Fibroblast of upper back skin (primary cell): ENCODE measurements at regions not wholly inside any gene's neighbourhood (a gene's known extent, or its start where the extent isn't known, plus 50 kb on each side); places are given as distances from the start of the nearest gene placed in this dataset.

Experiments used
- DNase-seq: peaks from one replicate; pipeline ENCODE4 v3.0.0-alpha.2; 2013

DNA sequence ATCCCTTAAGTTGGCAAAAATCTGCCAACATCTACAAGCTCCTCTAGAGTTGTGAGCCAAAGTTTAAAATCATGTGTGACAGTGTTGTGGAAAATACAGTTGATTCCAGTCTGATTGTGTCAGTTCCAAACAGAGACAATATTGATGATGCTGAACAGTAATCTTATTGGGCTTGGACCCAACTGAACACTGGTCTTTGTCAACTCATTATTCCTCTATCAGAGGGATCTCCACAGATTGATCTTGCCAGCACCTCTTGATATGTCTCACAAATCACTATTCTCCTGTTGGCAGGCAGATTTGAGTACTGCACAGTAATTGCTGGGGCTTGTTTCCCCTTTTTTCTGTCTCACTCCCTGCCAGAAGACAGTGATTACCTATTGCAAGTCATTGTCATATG, 326.6 kb upstream of the DPH6 start:
- DNase-seq = no peak

DNA sequence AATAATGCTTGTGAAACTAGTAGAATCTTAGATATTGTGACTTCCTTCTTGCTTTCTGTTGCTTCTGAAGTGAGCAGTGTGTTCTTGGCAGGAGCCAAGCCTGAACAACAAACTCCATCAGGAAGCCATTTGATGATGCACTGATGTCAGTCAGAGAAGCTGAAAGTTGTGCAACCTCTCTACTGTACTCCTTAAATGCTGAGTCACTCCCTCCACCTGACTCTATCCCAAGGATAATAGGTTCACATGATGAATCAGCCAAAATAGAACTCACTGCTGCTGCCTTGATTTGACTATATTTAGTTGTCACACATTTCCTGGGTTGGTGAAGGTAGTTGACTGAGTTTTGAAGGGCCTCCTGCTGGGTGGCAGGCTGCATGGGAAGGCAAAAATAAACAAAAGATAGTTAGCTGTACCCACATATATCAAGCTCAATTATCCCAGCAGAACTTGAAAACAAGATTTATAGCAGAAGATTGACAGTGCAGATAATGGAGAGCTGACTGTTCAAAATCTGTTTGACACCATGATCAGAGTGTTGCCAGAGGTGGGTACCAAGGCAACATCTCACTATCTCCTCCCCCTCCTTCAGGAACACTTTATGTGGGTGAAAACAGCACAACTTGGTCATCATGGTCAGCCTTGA, 328.4 kb upstream of the DPH6 start:
- DNase-seq = peak; percentile 90

DNA sequence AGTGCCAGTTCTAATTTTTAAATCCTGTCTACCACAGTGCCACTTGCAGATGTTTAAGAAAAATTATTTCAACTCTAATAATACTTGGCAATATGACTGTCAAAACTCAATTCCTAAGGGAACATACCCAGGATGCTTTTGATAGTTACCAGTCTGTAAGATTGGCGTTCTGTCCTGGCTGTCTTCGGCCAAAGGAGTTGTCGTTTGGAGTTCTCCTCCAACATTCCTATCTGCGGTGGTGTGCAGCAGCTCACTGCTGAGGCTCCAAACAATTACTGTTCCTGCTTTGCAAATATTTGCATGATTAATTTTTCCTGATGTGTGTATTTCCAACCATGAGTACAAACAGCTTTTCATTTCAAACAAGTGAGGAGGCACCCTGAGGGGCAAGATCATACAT, 330.8 kb upstream of the DPH6 start:
- no peak for DNase-seq

DNA sequence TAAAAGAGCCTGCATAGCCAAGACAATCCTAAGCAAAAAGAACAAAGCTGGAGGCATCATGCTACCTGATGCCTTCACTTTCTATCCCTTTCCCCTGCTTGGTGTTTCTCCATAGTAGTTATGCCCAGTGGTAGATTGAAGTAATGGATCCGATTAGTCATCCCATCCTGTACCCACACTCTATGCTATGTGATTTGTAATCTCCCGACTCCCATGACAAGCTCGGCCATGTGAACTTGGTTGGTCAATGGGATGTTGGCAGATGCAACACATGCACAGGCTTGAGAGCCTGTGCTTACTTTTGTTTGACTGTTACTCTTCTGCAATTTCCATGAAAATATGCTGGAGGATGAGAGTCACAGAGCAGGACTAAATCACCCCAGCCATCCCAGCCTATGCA, 334.9 kb upstream of the DPH6 start:
- no peak for DNase-seq

DNA sequence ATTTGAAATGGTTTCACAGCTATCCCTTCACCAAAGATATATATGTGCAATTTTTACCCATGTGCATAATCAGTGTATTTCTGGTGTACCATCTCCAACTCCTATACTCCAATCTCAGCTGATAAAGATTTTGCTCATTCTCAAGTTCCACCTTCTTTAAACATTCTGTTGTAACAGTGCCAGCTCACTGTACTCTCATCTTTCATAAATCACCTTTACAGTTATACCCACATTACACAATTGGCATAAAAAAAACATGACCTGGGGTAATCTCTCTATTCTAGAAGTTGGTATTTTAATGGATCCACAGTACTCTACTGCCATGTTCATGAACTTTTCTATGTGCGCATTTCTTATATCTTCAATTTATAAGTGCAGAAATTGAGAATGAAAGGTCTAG, 339.9 kb upstream of the DPH6 start:
- no peak for DNase-seq

DNA sequence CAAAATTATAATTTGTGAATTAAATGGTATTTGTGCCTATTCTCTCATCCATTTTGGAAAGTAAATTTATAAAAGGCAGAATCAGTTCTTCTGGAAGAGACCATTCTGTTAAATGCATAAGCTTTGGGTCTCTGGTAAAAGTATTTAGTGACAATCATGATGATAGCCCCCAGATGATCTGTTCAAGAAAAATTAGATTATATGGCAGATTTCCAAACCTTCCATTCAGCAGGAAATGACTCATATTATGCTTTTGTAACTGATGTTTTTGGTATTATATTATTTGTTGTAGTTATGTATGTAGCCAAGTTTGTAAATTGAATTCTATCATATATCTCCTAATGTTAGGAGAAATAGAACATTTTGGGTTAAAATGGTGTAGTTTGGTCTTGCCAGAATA, 340.8 kb upstream of the DPH6 start:
- DNase-seq = peak; percentile 51

DNA sequence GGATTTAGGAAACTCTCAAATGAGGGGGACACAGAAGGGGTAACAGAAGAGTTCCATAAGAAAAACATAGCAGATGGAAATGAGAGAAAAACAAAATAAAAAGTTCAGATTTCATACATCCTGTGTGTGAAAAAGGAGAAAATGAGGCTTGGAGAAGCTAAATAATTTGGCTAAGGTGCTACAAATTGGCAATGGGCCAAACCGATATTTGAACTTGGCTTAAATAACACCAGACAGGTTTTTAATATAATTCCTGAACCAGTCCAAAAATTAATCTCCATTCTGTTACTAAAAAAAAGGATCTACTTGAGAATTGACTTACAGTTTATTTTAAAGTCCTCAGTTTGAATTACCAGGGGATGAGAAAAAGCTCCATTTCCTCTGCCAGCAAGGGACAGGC, 342.9 kb upstream of the DPH6 start:
- no peak for DNase-seq

DNA sequence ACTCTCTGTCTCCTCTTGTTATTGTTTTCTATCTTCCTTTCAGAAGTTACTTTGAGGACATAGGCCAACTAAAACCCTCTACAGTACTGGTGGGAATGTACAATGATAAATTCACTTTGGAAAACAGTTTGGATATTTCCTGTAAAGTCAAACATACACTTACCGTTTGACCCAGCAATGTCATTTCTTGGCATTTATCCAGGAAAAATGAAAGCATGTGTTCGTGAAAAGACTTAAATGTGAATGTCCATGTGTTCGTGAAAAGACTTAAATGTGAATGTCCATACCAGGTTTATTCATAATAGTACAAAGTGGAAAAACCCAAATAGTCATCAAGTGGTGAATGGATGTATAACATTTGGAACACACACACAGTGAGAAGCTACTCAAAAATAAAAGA, 361.5 kb upstream of the DPH6 start:
- DNase-seq = peak; percentile 10

DNA sequence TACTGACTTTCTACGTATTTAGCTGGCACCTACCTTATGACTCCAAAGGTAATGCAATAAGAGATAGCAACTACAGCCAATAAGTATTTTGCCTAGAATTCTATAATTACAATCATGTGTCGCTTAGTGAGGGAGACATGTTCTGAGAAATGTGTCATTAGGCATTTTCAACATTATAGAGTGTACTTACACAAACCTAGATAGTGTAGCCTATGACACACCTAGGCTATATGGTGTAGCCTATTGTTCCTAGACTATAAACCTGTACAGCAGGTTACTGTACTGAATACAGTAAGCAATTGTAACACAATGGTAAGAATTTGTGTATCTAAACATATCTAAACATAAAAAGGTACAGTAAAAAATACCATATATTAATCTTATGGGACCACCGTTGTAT, 363.4 kb upstream of the DPH6 start:
- no peak for DNase-seq

DNA sequence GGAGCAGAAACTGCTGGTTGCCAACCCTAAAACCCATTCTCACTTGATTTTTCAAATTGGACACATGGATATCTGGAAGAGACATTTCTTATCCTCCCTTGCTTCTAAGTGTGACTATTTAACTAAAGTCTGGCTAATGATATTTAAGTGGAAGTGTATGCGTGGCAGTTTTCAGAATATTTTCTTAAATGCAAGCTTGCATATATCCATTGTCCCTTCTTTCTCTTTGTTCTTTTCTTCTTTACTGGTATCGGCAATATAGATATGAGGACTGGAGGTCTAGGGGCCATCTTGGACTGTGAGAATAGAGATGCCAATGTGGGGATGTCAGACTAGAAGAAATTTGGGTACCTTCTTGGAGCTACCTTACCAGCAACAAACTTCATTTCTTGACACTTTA, 364.3 kb upstream of the DPH6 start:
- DNase-seq = no peak

DNA sequence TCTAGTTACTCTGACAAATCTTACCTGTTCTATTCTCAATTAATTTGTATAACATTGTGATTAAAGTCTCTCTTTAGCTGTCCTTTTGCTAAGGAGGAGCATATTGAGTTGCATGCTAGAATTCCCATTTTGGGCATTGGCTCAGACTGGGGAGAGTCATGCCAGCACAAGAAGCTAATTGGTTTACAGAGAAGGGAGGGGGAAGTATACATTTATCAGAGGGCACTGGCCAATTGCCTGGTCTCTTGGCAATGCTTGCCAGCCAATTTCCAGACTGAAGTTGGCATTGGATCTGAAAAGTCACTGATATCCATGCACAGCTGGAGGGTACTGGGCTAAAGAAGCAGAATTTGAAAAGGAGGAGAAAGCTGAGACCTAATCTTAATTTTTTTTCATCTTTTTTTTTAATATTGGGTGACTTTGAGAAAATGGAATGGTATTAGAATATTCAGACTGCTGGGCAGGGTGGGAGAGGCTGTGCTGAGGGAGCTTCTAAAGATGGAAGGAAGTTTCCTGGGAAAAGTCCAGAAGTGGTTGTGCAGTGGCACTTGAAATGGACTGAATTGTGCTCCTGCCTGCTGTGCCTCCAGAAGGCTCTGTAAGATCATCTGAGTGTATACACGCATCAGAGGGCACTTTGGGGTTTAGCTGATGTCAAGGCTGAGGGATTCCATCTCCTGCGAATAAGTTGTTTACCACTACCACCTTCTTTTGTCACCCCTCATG, 365.2 kb upstream of the DPH6 start:
- DNase-seq = no peak

DNA sequence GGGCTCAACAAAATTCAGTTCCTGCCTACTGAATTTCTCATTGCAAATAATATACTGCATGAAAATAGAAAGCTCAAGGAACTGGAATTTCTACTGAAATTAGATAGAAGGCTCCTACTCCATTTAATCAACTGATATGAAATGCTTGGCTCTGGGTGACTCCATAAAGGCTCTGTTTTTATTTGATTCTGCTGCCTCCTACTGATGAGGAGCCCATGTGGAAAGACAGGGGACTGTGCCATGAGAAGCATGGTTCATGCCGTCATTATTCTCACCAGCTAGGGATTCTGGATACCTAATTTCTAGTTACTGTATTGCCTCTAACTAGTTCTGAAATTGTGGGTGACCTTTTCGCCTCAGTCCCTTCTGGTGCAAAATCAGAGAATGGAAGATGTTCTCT, 366.2 kb upstream of the DPH6 start:
- peak; percentile 15 for DNase-seq

DNA sequence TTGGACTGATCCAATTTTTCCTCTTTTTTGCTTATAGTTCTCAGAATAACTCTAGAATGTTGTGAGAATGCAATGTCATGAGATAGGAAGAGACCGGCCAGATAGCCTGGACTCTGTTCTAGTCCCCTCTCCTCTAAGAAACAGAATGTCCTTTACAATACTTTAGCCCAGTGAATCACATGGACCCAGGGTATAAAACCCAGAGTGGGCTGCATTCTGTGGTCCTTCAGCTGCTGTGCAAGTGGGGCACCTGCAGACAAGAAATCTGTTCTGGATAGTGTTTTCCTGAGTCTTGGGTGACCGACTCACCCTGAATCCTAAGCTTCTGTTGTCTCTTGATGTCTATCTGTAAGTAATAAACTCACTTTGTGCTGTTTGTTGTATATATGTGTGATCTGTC, 368.6 kb upstream of the DPH6 start:
- no peak for DNase-seq

DNA sequence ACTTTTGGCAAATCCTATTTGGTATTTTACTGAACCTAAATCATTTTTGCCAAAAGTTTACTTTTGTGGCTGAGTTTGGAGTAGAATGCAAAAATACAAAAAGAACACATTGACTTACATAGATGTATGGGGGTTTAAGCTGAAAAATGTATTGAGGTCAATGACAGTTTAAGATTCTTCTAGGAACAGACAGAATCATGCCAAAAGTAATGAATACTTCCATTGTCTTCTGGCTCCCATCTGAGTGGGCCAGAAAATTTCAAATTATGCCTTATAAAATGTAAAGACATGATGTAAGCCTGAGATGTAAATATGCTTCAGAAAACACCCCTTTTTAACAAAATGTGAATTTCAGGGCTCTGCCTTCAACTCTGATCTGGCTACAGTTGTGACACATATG, 375.1 kb upstream of the DPH6 start:
- DNase-seq = no peak

DNA sequence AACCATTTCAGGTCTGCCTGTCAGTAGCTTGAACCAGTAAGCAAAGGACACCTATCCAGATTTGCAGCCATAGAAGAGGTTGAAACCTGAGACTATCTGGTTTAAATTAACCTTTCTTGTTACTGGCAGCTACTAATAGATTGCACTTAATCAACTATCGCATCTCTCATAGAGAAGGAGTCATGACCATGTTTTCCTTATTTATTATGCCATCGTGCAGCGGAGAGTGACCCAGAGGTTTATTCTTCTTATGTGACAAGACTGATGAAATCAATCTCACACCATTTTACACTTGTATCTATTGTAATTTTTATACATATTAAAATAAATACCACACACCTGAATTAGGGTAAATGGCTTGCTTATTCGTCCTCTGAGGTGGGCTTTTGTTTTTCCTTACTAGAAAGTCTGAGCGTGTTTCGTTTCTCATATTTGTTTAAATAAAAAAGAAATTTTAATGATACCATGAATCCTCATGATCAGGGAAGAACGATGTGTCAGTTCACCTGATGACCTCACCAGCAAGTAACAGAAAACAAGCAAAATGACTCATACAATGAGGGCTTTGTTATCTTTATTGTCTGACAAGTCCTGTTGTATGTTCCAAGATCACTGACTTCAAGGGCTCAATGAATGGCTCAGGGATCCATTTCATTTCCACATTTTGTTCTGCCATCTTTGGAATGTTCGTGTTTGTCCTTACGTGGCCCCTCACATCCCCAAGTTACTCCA, 379.5 kb upstream of the DPH6 start:
- DNase-seq = no peak

DNA sequence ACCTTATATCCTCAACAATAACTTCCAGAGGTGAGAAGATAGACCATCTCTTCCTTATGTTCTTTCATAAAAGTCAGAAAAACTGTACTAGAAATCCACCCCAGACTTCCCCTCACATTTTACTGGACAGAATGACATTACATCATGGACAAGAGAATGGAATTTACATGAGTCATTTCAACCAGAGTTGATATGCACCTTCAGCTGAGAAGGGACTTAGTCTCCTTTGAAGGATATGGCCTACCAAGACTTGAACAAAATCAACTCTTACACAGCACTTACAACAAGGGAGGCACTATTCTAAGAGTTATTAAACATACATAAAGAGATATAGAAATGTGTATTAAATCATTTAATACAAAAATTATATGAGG, 380.0 kb upstream of the DPH6 start:
- peak; percentile 26 for DNase-seq

DNA sequence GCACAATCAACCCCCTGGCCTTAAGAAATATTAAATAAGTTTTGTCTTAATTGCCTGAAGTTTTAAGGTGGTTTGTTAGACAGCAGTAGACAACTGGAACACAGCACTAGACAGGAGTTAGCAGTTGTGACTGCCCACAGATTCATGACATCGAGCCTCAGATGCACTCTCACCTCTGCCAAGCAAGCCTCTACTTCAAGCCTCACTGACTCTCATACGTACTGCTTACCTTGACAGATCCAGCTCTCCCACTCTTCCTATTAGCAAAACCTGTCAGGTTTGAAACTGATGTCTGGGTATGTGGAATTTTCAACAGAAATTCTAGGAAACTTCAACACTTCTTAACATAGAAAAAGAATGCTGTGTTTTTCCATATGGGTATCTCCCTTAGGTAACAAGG, 382.9 kb upstream of the DPH6 start:
- no peak for DNase-seq

DNA sequence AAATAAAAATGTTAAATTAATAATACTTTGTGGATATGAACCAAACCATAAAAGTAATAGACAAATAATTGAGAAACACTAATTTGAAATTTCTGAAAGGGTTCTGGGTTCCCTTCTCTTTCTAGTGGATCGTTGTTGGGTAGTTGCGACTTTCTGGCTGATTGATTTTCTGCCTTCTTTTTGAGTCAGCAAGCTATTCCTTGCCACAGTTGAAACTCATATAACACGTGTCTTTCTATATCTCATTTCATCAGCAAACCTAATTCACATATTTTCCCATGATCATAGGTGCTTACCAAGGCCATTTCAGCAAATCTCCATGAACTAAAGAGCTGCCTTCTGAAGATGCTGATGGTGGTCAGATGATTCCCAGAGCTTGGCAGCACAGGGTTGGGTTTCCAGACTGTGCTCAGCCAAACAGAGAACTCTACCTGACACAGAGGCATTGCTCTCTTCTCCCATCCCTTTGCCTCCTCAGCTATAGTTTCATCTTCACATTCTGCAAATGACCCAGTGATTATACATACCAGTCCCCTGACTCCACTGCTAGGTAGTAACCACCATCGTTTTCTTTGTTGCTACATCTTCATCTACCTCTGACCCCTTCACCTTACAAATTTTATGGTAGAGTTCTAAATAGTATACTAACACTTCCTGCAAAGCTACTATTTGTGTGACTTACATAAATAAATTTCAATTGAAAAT, 383.9 kb upstream of the DPH6 start:
- no peak for DNase-seq

DNA sequence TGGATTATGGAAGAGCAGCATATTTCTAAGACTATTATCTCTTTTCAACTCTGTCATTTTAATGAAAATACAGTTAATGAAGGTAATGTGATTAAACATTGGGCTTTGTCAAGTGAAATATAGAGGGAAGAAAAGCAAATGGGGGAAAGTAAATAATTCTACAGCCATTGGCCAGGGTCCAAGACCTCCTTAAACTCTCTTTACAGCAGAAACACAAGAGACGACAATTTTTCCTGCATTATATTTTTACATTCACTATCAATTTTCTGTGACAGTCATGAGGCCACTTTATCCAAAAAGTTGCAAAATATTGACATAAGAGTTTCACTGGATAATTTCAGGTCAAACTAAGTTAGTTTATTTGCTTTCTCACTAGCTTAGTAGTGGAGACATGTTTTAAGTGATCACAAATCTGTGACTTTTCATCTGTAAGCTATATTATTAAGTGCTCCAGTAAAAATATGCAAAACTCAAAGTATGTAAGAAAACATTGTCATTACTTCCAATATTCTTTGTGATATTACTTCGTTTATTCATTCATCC, 385.9 kb upstream of the DPH6 start:
- DNase-seq = no peak

DNA sequence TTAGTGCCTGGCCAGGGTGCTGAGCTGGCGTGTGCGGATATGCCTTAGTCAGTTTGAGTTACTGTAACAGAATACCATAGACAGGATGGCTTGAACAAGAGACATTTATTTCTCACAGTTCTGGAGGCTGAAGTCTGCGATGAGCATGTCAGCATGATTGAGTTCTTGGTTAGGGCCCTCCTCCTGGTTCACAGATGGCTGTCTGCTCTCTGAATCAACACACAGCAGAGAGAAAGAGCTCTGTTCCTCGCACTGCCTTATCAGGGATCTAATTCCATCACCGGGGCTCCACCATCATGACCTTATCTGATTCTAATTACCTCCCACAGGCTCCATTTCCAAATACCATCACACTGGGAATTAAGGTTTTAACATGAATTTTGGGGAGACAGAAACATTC, 386.6 kb upstream of the DPH6 start:
- DNase-seq = peak; percentile 53

DNA sequence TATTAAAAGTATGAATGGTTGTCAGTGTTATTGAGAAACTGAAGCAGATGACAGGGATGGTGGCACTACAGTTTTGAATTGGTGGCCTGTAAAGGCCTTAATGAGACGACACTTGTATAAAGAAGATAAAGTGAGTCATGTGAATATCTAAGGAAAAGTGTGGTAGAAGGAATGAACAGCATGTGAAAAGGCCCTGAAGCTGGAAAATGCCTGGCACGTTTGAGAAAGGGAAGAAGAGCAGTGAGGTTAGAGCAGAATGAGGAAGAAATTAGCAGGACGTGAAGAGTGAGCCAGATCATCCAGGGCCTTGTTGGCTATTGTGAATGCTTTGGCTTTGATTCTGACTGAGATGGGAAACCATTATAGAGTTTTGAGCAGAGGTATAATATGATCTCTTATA, 387.6 kb upstream of the DPH6 start:
- DNase-seq = no peak

DNA sequence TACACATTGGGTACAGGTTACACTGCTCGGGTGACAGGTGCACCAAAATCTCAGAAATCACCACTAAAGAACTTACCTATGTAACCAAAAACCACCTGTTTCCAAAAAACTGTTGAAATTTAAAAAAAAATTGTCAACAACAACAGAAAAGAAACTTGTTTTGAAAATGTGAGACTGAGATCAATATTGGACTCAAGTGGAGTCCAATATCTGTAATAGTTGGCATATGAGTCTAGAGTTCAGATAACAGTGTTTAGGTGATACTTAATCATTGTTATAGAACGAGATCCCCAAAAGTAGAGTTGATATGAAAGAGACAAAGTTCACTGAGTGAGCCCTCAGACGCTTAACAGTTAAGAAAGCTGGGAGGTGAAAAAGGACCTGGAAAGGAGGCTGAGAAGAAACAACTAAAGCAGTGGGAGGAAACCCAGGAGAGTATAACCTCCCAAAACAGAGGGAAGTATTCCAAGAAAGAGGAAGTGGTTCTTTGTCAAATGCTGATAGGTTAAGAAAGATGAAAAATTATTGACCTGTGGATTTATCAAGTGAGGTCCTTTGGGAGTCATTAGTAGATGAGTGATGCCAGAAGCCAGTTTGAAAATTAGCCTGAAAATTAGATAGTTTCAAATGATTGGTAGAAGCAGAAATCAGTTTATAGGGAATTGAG, 388.6 kb upstream of the DPH6 start:
- DNase-seq = no peak

DNA sequence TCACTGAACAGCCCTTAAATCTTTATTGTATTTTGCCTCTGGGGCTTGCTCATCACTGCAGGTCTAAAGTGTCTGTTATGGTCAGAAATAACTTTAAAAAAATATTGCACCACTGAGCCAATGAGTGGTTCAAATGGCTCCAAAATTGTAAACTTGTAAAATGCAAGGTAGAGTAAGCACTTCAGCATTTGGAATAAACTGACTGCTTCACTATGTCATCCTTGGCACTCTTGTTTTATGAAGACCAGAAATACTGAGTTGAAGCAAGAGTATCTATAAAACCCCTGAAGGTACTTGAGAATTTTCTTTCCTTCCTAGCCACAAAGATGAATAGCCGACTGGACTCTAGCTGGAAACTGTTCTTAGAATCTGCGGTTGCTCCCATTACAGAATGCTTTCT, 390.3 kb upstream of the DPH6 start:
- DNase-seq = no peak
